GM18507 (cell line): ENCODE measurements at regions not wholly inside any gene's neighbourhood (a gene's known extent, or its start where the extent isn't known, plus 50 kb on each side); places are given as distances from the start of the nearest gene placed in this dataset.

Experiments used
- DNase-seq: peaks from one replicate; pipeline ENCODE4 v3.0.0; 2011; ENCODE audit warnings: low read depth; ENCODE audit not compliant: insufficient read length; ENCODE audit errors: extremely low spot score
- FAIRE-seq: peaks from 2 replicates; lab custom pipeline; 2011; peaks lifted over from hg19 to GRCh38; lab: Jason Lieb, UNC

DNA sequence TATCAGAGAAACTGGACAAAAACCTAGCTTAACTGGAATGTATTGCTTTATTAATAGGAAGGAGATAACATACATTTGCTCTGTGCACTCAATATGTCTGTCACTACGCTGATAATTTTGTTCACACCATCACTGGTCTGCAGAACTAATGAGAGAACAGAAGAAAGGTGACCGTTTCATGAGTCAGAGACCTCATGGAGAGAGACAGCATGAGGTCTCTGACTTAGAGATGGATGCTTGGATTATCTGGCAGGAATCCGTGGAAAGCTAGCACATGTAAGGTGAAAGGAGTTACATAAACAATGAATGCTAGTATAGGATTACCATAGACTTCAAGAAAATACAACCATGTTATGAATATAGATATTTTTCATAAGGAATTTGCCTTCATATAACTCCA lies 947.3 kb downstream of the IPMK start:
- no peak for DNase-seq

GRCh38 chr10:57314046-57314445 lies 953.0 kb upstream of the ZWINT start:
- FAIRE-seq (no peak), DNase-seq (no peak)

More for the DNA sequence above, 947.3 kb downstream of the IPMK start:
- FAIRE-seq: no peak

DNA sequence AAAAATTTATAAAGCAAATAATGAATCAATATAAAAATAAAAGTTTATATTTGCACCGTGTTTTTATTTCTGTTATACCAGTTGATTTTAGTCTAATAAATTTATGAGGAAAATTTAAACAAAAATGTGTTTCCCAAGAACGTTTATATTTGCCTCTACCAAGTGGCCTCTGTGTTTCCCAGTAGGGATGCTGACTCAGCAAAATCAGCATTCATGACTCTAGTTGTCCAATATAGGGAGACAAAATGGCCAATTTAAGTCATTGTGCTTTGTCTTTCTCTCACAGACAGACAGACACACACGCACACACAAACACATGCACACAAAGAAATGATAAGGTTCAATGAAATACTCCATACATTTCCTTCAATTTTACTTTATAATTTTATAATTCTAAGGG lies 942.5 kb upstream of the ZWINT start:
- FAIRE-seq: no peak

GRCh38 chr10:57300718-57301117 lies 939.7 kb upstream of the ZWINT start:
- DNase-seq: no peak
- FAIRE-seq: no peak

More for the DNA sequence above, 942.5 kb upstream of the ZWINT start:
- no peak for DNase-seq

DNA sequence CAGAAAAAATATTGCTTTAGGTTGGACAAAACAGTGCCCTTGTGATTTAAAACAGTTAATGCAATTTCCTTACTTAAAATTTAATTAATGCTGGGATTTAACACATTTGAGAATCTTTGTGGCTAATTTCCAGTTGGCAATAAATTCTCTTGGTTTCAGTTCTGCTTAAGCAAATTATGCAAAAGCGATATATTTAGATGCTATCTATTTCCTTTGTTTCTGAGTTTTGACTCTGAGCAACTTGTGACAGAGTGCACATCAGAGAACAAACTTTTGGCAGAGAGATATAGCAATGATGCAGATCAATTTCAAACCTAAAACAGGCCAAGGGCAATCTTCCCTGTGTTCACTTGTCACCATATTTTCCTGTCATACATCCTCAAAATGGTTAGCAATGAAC lies 933.6 kb upstream of the ZWINT start:
- FAIRE-seq (no peak), DNase-seq (no peak)

- DNase-seq: no peak
- FAIRE-seq: no peak
These were observed 927.7 kb upstream of the ZWINT start for GRCh38 chr10:57288754-57289153.

GRCh38 chr10:57262892-57263291 lies 901.8 kb upstream of the ZWINT start:
- FAIRE-seq (no peak), DNase-seq (no peak)

- DNase-seq: no peak
- FAIRE-seq: no peak
These were observed 899.1 kb upstream of the ZWINT start for GRCh38 chr10:57260175-57260574.

GRCh38 chr10:57249615-57250281 lies 888.7 kb upstream of the ZWINT start:
- FAIRE-seq: no peak
- DNase-seq: no peak

DNA sequence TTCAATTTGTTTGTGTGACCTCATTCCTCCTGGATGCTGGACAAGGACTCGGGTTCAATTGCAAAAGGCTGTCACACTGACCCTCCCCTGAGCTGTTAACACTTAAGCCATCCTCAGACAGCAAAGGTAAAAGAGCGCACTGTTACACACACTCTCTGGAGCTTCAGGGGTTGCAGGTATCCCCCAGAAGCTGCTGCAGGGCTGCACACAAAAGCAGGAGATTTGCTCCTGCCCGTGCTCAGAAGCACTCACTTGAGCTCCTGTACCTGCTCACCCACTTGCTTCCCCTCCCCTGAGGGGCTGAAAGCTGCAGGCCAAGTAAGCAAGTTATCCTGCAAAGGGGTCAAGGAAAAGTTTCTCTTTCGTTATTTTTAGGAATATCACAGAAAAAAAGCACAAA lies 886.2 kb upstream of the ZWINT start:
- DNase-seq (no peak), FAIRE-seq (no peak)

GRCh38 chr10:57225920-57226319 lies 864.9 kb upstream of the ZWINT start:
- FAIRE-seq (no peak), DNase-seq (no peak)

- FAIRE-seq (no peak), DNase-seq (no peak)
These were observed 863.8 kb upstream of the ZWINT start for GRCh38 chr10:57224811-57225210.

DNA sequence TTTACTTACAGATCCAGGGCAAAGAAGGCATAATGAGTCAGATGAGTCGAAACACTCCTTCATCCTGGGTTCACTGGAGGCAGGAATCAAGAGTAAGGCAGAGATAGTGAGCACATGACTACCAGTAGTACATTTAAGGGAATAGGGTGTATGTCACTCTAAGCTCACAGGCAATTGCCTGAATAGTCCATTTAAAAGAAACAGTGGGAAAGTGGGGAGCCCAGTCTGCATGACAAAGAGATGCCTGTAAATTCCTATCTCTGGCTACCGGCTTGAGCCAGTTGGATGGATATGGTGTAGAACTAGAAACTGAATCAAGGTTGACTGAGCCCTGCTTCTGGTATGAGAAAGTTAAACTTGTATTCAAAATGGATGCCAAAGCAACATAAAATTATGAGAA lies 861.5 kb upstream of the ZWINT start:
- DNase-seq (no peak), FAIRE-seq (no peak)

DNA sequence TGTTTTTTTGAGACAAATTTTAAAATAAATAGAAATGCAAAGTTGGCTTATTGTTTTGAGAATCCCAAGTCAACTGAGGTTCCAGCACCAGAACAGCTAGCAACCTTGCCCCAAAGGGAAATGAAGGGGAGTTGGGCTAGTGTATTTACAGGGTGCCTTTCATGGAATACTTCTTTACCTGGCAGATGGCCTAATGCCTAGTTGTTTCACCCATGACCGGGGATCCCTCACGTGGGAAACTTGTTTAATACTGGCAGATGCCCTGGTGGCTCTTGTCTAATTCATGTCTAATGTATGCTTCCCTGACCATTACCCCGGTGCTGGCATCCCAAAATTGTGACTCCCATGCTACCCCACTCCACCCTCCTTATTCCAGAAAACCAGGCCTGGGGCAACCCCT lies 861.1 kb upstream of the ZWINT start:
- no peak for FAIRE-seq
- no peak for DNase-seq

DNA sequence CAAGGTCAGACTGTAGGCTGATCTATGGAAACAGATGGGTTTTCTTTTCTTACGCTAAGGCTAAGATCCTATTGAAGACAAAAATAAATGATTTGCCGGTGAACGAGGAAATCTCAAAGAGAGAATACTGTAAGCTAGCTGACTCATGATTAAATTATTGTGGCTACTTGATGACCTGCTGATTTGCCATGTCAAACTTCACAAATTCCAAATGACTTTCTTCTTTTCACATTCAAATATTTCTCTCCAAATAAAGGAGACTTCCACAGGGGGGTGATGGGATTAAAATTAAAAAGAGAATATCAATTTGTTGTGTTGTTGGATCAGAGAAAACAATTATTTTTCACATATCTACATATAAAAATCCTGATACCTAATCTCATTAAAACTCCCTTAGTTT lies 860.6 kb upstream of the ZWINT start:
- FAIRE-seq: no peak

DNA sequence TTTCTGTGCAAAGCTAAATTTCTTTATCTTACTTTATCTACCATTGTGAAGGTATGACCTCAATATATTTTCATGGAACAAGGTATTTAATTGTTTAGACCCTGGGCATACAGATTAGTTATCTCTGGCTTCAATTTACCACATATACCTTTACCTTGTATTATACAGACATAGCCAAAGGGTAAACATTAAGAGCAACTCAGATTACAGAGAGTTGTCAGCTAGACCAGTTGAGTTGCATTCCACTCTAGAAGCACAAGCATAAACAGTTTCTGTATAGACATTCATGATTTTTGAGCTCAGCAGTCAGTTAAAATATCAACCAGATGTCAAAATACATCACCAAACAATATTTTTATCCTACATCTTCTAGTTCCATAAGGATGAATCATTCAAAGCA lies 857.3 kb upstream of the ZWINT start:
- no peak for DNase-seq
- no peak for FAIRE-seq

More for the DNA sequence above, 860.6 kb upstream of the ZWINT start:
- DNase-seq: no peak

- no peak for FAIRE-seq
- DNase-seq: no peak
These were observed 841.3 kb upstream of the ZWINT start for GRCh38 chr10:57202356-57202755.

DNA sequence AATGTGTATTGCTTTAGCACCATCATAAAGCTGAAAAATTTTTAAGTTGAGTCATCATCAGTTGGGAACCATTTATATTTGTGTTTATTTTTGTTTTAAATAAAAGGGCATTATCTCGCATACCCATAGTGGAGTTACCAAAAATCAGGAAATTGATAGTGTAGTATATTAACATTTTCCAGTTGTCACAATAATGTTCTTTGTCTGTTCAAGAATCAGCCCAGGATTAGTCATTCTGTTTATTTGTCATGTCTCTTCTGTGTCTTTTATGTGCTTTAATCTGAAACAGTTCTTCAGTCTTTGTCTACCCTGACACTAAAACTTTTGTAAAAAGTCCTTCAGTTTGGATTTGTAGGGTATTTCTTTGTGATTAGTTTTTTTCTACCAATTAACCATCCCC lies 827.8 kb upstream of the ZWINT start:
- no peak for DNase-seq
- FAIRE-seq: no peak

- no peak for DNase-seq
- FAIRE-seq: no peak
These were observed 825.1 kb upstream of the ZWINT start for GRCh38 chr10:57186201-57186600.

DNA sequence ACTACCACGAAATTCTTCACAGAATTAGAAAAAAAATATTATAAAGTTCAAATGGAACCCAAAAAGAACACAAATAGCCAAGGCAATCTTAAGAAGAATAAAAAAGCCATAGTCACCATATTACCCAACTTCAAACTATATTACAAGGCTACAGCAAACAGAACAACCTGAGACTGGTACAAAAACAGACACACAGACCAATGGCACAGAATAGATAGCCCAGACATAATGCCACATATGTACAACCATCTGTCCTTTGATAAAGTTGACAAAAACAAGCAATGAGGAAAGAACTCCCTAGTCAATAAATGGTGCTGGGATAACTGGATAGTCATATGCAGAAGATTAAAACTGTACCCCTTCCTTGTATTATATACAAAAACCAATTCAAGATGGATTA lies 808.5 kb upstream of the ZWINT start:
- no peak for DNase-seq

GRCh38 chr10:57168611-57169240 lies 807.7 kb upstream of the ZWINT start:
- FAIRE-seq: no peak
- no peak for DNase-seq

More for the DNA sequence above, 808.5 kb upstream of the ZWINT start:
- FAIRE-seq: no peak
